ENCODE measurements at regions not wholly inside any gene's neighbourhood (a gene's known extent, or its start where the extent isn't known, plus 50 kb on each side); places are given as distances from the start of the nearest gene placed in this dataset.

DNA sequence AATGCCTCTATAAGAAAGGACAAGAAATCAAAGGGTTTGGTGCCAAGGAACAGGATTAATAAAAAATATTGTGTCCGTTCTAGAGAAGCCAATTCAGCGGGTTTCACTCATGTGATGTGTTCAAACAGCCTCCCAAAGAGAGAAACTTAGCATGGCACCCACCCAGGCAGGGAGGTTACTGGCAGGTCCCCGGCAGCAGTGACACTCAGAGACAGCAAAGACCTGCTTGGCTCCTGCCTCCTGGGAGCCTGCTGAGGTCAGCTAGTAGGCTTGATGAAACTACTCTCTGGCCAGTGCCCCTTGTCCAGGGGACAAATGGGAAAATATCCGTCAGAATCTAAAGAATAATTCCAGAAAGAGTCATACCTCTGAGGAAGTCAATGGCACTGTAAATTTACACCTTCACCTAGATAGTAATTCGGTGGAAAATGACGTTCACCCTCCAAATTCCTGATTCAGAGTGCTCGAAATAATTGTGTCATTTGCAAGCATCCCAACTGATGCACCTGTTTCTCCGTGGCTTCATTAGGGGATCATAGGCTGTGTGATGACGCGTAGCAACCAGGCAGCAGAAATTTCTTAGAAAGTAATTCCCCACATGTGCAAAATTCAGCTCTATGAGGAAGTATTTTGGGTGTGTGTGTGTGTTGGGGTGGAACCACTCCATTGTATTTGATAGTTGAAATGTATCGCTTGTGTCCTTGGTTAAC is 481.5 kb upstream of the ZFHX3 start:
- no peak for DNase-seq (ENCODE audit: low read depth)

GRCh38 chr16:73527187-73527586 is 479.3 kb upstream of the ZFHX3 start:
- no peak for DNase-seq (ENCODE audit: low read depth)

DNA sequence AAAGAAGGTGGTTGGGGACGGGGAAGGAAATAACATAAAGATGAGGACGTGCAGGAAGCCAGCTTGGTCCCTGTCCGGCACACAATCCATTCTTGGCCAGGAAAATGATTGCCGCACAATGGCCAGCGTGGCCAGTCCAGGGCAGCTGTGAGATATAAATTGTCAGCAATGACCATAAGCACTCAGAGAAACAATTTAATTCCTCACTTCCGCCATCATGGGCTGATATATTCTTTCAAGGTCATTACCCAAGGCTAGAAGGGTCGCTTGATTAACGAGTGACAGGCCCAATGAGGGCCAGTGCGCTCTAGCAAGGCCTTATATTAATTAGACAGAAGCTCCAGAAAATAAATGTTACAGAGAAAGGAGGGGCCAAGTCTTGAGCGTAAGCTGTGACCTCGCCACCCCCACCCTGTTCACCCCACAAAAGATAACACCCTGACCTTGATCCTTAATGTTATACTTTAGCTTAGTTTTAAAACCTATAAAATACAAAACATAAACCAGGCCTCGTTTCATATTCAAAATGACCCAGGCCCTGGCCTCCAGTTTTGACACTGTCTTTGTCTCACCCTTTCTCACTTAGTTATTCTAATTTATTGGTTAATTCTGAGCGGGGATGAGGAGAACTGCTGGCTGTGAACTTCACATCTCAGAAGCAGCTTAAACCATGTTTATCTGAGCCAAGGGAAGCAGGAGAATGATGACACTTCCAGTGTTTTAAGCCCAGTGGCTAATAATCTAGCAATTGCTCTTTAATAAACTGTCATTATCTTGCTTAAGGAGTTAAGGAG is 478.3 kb upstream of the ZFHX3 start:
- no peak for DNase-seq (ENCODE audit: low read depth)

GRCh38 chr16:73523209-73523608 is 475.3 kb upstream of the ZFHX3 start:
- no peak for DNase-seq (ENCODE audit: low read depth)

DNA sequence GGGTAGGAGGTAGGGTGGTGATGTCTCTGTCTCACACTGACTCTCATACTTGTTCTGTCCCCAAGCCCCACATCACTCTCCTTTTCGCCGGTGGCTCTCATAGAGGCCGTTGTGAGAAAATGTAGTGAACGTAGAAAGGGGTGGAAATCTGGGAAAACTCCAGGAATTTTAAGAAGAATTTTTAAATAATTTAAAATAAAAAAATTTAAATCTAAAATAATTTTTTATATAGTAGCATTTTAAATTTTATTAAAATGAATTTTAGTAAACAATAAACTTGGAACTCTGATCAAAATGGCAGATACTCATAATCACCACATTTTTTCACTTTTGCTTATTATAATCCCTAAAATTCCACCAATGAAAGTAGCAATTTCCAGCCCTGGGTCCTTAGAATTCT is 473.6 kb upstream of the ZFHX3 start:
- no peak for DNase-seq (ENCODE audit: low read depth)

GRCh38 chr16:73515616-73516015 is 467.7 kb upstream of the ZFHX3 start:
- no peak for DNase-seq (ENCODE audit: low read depth)

GRCh38 chr16:73510852-73511251 is 462.9 kb upstream of the ZFHX3 start:
- DNase-seq (ENCODE audit: low read depth), result no peak

- DNase-seq (ENCODE audit: low read depth), result no peak
Measured at GRCh38 chr16:73506568-73507056, 458.7 kb upstream of the ZFHX3 start.

- no peak for DNase-seq (ENCODE audit: low read depth)
Measured at GRCh38 chr16:73505577-73505976, 457.6 kb upstream of the ZFHX3 start.

- DNase-seq (ENCODE audit: low read depth), result no peak
Measured at GRCh38 chr16:73504591-73505575, 457.0 kb upstream of the ZFHX3 start.

DNA sequence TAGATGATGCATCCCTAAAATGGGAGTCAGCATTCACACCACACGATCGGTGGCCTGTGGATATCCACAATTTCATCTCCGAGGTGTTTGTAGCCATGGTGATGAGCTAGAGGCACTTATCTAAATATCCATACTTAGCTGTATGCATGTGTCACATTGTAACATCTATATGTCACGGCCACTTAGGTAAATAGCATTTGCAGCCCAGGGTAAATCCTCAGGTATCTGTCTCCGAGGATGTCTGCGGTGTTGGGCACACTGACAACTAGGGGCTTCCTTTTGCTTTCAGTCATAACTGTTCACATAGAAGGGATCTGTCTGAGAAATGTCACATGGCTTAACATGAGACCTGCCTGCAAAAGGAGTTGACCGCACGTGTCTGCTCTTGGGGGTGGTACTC is 455.2 kb upstream of the ZFHX3 start:
- no peak for DNase-seq (ENCODE audit: low read depth)

GRCh38 chr16:73499276-73499675 is 451.3 kb upstream of the ZFHX3 start:
- DNase-seq (ENCODE audit: low read depth), result no peak

DNA sequence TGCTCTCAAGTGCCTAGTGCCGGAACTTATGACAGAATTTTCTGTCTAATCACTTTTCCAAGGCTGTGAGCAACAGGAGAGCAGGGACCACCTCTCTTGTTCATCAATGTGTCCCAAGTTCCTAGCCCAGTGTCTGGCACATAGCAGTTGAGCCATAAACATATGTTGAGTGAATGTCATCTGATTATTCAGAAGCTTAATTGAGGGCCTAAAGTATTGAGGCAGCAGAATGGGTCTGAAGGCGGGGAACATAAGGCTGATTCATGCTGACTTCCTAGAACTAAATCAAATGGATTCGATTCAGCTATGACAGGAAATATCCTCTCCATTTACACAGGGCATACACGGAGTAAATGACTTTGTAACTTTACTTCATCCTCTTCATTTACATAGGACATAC is 438.0 kb upstream of the ZFHX3 start:
- DNase-seq (ENCODE audit: low read depth), result no peak

DNA sequence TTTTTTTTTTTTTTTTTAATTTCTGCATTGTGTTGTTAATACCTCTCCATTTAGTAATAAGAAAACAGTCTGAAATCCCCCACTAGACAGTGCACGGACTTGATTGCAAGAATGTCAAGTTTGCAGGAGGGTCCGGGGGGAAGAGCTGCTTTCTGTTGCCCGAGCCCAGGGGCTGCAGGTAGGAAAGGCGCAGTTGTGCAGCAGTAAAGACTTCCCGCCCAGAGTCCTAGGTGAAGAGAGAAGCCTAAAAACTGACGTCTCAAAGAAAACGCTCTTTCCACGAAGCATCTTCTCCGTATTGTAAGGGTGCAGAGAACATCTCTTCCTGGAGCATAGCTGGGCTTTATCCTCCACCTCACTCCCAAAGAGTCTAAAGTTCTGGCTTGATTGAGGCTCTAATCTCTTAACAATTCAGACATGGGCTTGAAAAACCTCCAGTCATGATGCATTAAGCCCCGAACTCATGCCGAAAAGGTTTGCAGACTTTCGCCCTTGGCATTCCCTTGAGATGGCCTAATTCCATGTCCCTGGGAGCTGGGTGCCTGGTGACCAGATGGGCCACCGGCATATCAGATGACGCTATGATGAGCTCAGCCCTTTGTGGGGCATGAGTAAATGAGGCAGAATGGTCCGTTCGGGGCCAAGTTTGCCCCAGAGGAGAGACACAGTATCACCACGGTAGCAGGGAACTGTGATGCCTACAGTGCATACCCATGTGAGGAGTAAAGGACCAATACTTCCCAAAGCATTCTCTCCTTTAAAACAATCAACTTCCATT is 436.2 kb upstream of the ZFHX3 start:
- no peak for DNase-seq (ENCODE audit: low read depth)

DNA sequence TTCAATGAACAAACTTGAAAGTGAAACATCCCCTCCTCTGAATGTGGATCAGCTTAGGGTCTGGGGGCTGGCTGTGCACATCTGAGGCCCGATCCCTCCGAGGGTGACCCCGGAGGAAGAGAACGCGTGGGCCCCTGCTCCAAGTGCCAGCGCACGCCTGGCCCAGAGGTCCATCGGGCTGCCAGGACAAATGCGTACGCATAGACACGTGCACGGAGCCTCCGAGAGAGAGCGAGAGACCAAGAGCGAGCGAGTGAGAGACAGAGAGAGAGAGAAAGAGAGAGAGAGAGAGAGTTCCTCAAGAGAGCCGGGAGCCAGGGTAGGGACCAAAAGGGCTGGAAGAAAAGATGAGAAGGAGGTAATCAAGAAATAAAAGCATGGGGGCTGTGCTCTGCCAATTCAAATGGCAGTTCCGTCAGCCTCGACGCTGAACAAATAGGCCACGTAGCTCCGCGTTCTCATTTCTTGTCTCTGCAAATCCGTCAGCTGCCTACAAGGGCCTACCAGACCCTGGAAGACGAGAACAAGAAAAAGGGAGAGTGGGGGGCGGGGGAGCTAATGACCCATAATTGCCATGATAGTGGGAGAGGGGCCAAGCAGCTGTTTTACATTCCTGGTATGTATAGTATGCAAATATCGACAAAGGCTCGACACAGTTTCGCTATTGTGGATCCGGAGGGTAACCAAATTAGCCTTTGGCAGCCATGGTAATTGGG is 435.3 kb upstream of the ZFHX3 start:
- no peak for DNase-seq (ENCODE audit: low read depth)

GRCh38 chr16:73482310-73482709 is 434.4 kb upstream of the ZFHX3 start:
- DNase-seq (ENCODE audit: low read depth), result no peak

GRCh38 chr16:73480381-73480780 is 432.5 kb upstream of the ZFHX3 start:
- no peak for DNase-seq (ENCODE audit: low read depth)

- no peak for DNase-seq (ENCODE audit: low read depth)
Measured at GRCh38 chr16:73473713-73474112, 425.8 kb upstream of the ZFHX3 start.

GRCh38 chr16:73464834-73465233 is 416.9 kb upstream of the ZFHX3 start:
- DNase-seq (ENCODE audit: low read depth), result no peak

DNA sequence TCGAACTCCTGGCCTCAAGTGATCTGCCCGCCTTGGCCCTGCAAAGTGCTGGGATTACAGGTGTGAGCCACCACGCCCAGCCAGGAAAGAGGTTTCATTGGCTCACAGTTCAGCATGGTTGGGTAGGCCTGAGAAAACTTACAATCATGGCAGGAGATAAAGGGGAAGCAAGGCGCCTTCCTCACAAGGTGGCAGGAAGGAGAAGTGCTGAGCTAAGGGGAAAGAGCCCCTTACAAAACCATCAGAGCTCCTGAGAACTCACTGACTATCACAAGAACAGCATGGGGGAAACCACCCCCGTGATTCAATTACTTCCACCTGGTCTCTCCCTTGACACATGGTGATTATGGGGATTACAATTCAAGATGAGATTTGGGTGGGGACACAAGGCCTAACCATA is 411.7 kb upstream of the ZFHX3 start:
- DNase-seq (ENCODE audit: low read depth), result no peak

DNA sequence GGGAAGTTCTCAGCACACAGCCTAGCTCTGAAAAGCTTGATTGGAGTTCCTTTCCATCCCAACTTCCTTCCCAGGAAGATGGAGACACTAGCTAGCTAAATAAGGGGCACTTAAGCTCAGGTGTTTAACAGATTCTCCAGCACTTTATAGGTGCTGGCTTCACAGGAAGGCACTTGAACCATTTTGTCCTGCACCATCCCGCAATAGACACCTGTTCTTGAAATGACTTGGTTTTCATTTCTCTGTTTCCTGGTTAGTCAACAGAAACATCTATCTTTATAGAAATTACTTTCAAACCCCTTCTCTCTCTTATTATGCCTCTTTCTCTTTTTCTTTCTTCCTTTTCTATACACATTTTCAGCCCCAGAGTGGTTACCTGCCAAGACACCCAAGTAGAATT is 409.9 kb upstream of the ZFHX3 start:
- no peak for DNase-seq (ENCODE audit: low read depth)

Data from HS-5 (cell line).